Gastroesophageal sphincter (tissue), 3 donors: ENCODE measurements at regions not wholly inside any gene's neighbourhood (a gene's known extent, or its start where the extent isn't known, plus 50 kb on each side); places are given as distances from the start of the nearest gene placed in this dataset.

Experiments used
- CTCF ChIP-seq, 4 experiments: fragments of 200-600 bp in 2 of 4; fragments of 450-650 bp in 2 of 4; sonication (generic) in 1 of 4; IDR thresholded peaks; one replicate each; pipeline ENCODE4 v1.5.1; 2017 to 2019; ENCODE audit warnings: antibody characterized with exemption in 4 of 4, mild to moderate bottlenecking in 2 of 4, moderate library complexity in 2 of 4
- EP300 ChIP-seq: sonication (generic); formaldehyde crosslinking; IDR thresholded peaks from one replicate; pipeline ENCODE4 v1.6.1; 2017; ENCODE audit warnings: antibody characterized with exemption, mild to moderate bottlenecking
- POLR2A ChIP-seq, 2 donors: fragments of 450-650 bp; IDR thresholded peaks; one replicate each; pipeline ENCODE4 v1.6.1; 2017; ENCODE audit warnings: antibody characterized with exemption in 2 of 2, mild to moderate bottlenecking in 2 of 2, moderate library complexity in 1 of 2
- POLR2AphosphoS5 ChIP-seq: sonication (generic); formaldehyde crosslinking; IDR thresholded peaks from one replicate; pipeline ENCODE4 v1.6.1; 2017; ENCODE audit warnings: antibody characterized with exemption

GRCh38 chr22:34068001-34068400, 147.7 kb upstream of the LARGE1 start:
- TF ChIP-seq CTCF (IDR thresholded peaks at IDR 0.05) (no peak), POLR2A (IDR thresholded peaks at IDR 0.05) (no peak), POLR2AphosphoS5 (no peak), EP300 (no peak)
